OCI-LY7 (cell line): ENCODE measurements at regions not wholly inside any gene's neighbourhood (a gene's known extent, or its start where the extent isn't known, plus 50 kb on each side); places are given as distances from the start of the nearest gene placed in this dataset.
A peak's percentile ranks its signal among the peaks of the same experiment; 100 is the strongest.

Experiments used
- BruUV-seq: library from RNA; stranded (reverse); fragments of 400-500 nt; replicated peaks from 2 replicates; lab custom pipeline; 2021; lab: Mats Ljungman, UMichigan
- CTCF ChIA-PET: fragments of 300-600 bp; sonication (Branson Sonifier 250); formaldehyde crosslinking; loops from one replicate; lab custom pipeline; 2022; ENCODE audit warnings: antibody characterized with exemption; ENCODE audit not compliant: unreplicated experiment; lab: Charles Lee
- POLR2A ChIA-PET: fragments of 300-600 bp; sonication (Branson Sonifier 250); formaldehyde crosslinking; loops from one replicate; lab custom pipeline; 2022; ENCODE audit warnings: antibody characterized with exemption; lab: Charles Lee
- DNase-seq: peaks from one replicate; pipeline ENCODE4 v3.0.0-alpha.2; 2015; ENCODE audit warnings: low spot score
- H2AFZ ChIP-seq: fragments of 200-600 bp; sonication (generic), shearing (Covaris generic); 2 replicates; pipeline ENCODE4 v1.6.1; 2014; ENCODE audit warnings: mild to moderate bottlenecking, antibody characterized with exemption, low read length, moderate library complexity
- H3K27ac ChIP-seq: fragments of 200-600 bp; sonication (generic); 2 replicates; pipeline ENCODE4 v1.5.1; 2014; ENCODE audit warnings: mixed run types, low read depth, mild to moderate bottlenecking, moderate library complexity, low read length, inconsistent platforms; ENCODE audit not compliant: poor library complexity, severe bottlenecking
- H3K36me3 ChIP-seq: fragments of 200-600 bp; sonication (generic); 2 replicates; pipeline ENCODE4 v1.6.1; 2014; ENCODE audit warnings: mild to moderate bottlenecking, antibody characterized with exemption, low read length, moderate library complexity, mixed read lengths; ENCODE audit not compliant: insufficient read depth
- H3K4me1 ChIP-seq: fragments of 200-600 bp; sonication (generic); 2 replicates; pipeline ENCODE4 v1.5.1; 2014; ENCODE audit warnings: mild to moderate bottlenecking, low read length; ENCODE audit not compliant: insufficient read depth, poor library complexity, severe bottlenecking
- H3K4me2 ChIP-seq: fragments of 200-600 bp; sonication (generic); 2 replicates; pipeline ENCODE4 v1.6.1; 2014; ENCODE audit warnings: mild to moderate bottlenecking, low read length
- H3K4me3 ChIP-seq: fragments of 200-600 bp; sonication (generic); 2 replicates; pipeline ENCODE4 v1.5.1; 2014; ENCODE audit warnings: mild to moderate bottlenecking, low read depth, low read length; ENCODE audit not compliant: poor library complexity, severe bottlenecking
- H3K79me2 ChIP-seq: fragments of 200-600 bp; sonication (generic); 2 replicates; pipeline ENCODE4 v1.6.1; 2016; ENCODE audit warnings: low read depth, mild to moderate bottlenecking, low read length, moderate library complexity, mixed read lengths; ENCODE audit not compliant: insufficient read depth
- H3K9me2 ChIP-seq: fragments of 200-600 bp; sonication (generic); 2 replicates; pipeline ENCODE4 v1.6.1; 2016; ENCODE audit warnings: mild to moderate bottlenecking, low read length, mixed read lengths; ENCODE audit not compliant: insufficient read depth
- H3K9me3 ChIP-seq: fragments of 200-600 bp; sonication (generic); 2 replicates; pipeline ENCODE4 v1.6.1; 2014; ENCODE audit warnings: mild to moderate bottlenecking, mixed run types, low read length, mixed read lengths
- H4K20me1 ChIP-seq: fragments of 200-600 bp; sonication (generic); 2 replicates; pipeline ENCODE4 v1.6.1; 2014; ENCODE audit warnings: mild to moderate bottlenecking, antibody characterized with exemption, low read length, moderate library complexity, mixed read lengths; ENCODE audit not compliant: insufficient read depth
- EZH2phosphoT487 ChIP-seq: fragments of 200-600 bp; sonication (generic); IDR thresholded peaks from 2 replicates; pipeline ENCODE4 v1.6.1; 2018; ENCODE audit warnings: low read depth, borderline replicate concordance, mild to moderate bottlenecking, mixed run types, antibody characterized with exemption, low read length, moderate library complexity, mixed read lengths
- intact Hi-C: fragments of 100-400 bp; cut with micrococcal nuclease; formaldehyde crosslinking; loops from one replicate; pipeline ENCODE4 v1.10.0; 2022; ENCODE audit not compliant: unreplicated experiment
- TF ChIP-seq, protein P1 (sequence below): fragments of 200-600 bp; sonication (generic); conservative IDR thresholded peaks from 2 replicates; pipeline ENCODE4 v1.5.1; 2014; ENCODE audit warnings: mild to moderate bottlenecking, antibody characterized with exemption, low read length, moderate library complexity, mixed read lengths

DNA sequence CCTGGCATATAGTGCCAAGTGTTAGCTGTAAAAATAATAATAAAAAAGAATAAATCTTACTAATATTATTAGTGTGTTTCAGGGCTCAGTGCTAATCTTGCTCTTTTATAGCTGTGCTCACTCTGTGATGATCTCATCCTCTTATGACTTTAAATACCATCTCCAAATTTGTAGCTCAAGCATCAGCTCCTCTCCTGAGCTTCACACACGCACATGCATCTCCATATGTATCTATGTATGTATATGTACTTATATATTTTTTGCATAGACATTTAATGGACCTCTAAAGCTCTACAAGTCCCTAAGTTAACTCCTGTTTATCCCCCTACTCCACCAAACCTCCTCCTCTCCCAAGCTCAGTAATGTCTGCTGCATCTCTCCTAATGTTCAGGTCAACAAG is 170.8 kb upstream of the NR3C1 start:
- Histone ChIP-seq H3K9me2 (no peaks in the 10 kb centered on the region), H3K27ac (no peak overlapping the region), H3K4me2 (peak overlapping the region; percentile 51), H4K20me1 (no peaks in the 10 kb centered on the region), H2AFZ (peak overlapping the region; percentile 85), H3K4me3 (no peak overlapping the region), H3K79me2 (no peaks in the 10 kb centered on the region), H3K4me1 (peaks cover 32% of the 10 kb centered on the region), H3K36me3 (no peaks in the 10 kb centered on the region), H3K9me3 (no peaks in the 10 kb centered on the region)
- TF ChIP-seq, protein P1, sequence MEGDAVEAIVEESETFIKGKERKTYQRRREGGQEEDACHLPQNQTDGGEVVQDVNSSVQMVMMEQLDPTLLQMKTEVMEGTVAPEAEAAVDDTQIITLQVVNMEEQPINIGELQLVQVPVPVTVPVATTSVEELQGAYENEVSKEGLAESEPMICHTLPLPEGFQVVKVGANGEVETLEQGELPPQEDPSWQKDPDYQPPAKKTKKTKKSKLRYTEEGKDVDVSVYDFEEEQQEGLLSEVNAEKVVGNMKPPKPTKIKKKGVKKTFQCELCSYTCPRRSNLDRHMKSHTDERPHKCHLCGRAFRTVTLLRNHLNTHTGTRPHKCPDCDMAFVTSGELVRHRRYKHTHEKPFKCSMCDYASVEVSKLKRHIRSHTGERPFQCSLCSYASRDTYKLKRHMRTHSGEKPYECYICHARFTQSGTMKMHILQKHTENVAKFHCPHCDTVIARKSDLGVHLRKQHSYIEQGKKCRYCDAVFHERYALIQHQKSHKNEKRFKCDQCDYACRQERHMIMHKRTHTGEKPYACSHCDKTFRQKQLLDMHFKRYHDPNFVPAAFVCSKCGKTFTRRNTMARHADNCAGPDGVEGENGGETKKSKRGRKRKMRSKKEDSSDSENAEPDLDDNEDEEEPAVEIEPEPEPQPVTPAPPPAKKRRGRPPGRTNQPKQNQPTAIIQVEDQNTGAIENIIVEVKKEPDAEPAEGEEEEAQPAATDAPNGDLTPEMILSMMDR = no peak
- no peak for TF ChIP-seq EZH2phosphoT487
- intact Hi-C loops = no loop called here
- DNase-seq = no peak
- CTCF ChIA-PET = interaction anchor here (0.6 to 1.6 kb wide), 3 partner anchors 8 to 15 kb away, joined by 3 to 5 read pairs (median 3); no protein-coding TSS in a partner anchor
- no TSS peak for BruUV-seq
- POLR2A ChIA-PET = interaction anchor here (0.7 to 7.0 kb wide), 16 partner anchors 8 to 194 kb away, joined by 3 to 59 read pairs (median 4); no protein-coding TSS in a partner anchor

DNA sequence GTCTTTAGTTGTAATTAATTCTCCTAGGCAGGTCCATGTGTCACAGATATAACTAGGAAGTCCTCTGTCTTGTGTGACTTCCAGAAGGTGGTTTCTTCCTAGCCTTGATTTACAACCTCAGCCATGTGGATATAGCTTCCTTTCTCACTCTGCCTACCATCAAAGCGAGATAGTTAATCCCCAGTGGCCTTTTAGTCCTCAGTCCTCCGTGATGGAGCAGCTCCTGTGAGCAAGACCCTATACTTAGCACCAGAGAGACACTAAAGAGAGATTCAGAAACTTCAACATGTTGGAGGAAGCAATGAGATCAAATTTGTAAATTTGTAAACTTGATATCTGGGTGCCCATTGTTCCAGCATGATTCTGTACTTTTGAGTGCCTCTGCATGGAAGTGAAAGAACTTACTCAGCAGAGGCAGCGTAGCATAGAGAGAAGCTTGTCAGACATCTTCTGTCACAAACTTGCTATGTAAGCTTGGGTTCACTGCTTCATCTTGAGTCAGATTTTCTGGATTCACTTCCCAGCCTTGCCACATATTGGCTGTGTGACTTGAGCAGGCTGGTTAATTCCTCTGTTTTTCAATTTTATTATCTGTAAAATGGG is 170.2 kb upstream of the NR3C1 start:
- Histone ChIP-seq H4K20me1 (no peaks in the 10 kb centered on the region), H3K4me1 (peaks cover 32% of the 10 kb centered on the region), H3K9me2 (no peaks in the 10 kb centered on the region), H3K4me2 (peak overlapping the region; percentile 51), H3K27ac (no peak overlapping the region), H2AFZ (peak overlapping the region; percentile 85), H3K4me3 (no peak overlapping the region), H3K9me3 (no peaks in the 10 kb centered on the region), H3K36me3 (no peaks in the 10 kb centered on the region), H3K79me2 (no peaks in the 10 kb centered on the region)
- POLR2A ChIA-PET = interaction anchor here (0.8 to 7.0 kb wide), 17 partner anchors 7 to 220 kb away, joined by 3 to 59 read pairs (median 4); no protein-coding TSS in a partner anchor
- intact Hi-C loops = no loop called here
- no peak for TF ChIP-seq EZH2phosphoT487
- TF ChIP-seq, protein P1 = no peak
- DNase-seq = peak; percentile 48
- BruUV-seq = no TSS peak
- CTCF ChIA-PET = interaction anchor here (0.6 to 1.6 kb wide), 3 partner anchors 7 to 15 kb away, joined by 3 to 5 read pairs (median 3); no protein-coding TSS in a partner anchor

DNA sequence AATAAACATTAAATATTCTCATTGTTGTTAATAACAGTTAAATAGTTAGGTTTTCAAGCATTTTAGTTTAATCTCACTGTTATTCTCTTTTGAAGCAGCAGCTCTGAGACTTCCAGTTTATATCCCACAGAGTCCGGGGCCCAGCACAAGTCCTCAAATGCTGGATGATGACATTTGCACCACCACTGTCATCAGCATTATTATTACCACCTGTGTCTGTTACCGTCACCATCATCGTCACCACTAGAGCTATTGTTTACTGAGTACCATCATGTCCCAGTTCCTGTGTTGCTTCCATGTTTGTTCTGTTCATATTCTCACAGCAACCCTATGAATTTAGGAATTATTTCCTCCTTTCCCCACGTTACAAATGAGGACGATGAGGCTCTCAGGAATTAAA is 169.2 kb upstream of the NR3C1 start:
- TF ChIP-seq EZH2phosphoT487 = no peak
- TF ChIP-seq, protein P1 = no peak
- intact Hi-C loops = no loop called here
- CTCF ChIA-PET = no interaction called here
- Histone ChIP-seq H3K4me1 (peaks cover 32% of the 10 kb centered on the region), H2AFZ (peak overlapping the region; percentile 85; the same call in 1 of the 2 replicates), H3K4me3 (no peak overlapping the region), H3K79me2 (no peaks in the 10 kb centered on the region), H4K20me1 (no peaks in the 10 kb centered on the region), H3K9me3 (no peaks in the 10 kb centered on the region), H3K4me2 (no peak overlapping the region), H3K36me3 (no peaks in the 10 kb centered on the region), H3K27ac (no peak overlapping the region), H3K9me2 (no peaks in the 10 kb centered on the region)
- POLR2A ChIA-PET = interaction anchor here (0.7 to 7.0 kb wide), 11 partner anchors 10 to 219 kb away, joined by 3 to 59 read pairs (median 3); no protein-coding TSS in a partner anchor
- no TSS peak for BruUV-seq
- no peak for DNase-seq
